ENCODE measurements at regions not wholly inside any gene's neighbourhood (a gene's known extent, or its start where the extent isn't known, plus 50 kb on each side); places are given as distances from the start of the nearest gene placed in this dataset.

DNA sequence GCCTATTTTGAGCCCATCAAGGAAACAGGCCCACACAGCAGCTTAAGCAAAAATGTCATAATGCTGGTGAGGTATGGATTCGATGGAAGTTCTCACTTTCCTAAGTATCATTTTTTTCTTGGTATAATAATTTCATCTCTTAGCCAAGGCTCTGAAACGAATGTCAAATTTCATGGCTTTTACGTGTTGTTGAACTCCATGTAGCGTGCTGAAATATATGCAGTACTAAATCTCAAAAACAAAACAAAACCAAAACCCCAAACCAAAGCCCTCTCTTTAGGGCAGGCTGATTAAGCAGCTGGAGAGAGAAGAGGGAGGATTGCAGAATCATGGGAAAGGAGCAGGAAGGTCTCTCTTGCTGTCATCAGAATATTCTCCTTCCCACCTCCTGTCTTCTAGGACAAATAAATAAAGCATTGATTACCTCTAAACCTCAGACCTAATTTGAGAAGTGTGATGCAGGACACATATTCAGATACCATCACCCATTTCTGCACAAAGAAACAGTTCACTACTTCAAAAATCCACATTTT, 58.3 kb downstream of the TMEM174 start:
- no peak for ATAC-seq
- DNase-seq (ENCODE audit: low spot score): no peak

- DNase-seq (ENCODE audit: low spot score): no peak
- no peak for ATAC-seq
Measured at GRCh38 chr5:73230264-73231245, 57.6 kb downstream of the TMEM174 start.

DNA sequence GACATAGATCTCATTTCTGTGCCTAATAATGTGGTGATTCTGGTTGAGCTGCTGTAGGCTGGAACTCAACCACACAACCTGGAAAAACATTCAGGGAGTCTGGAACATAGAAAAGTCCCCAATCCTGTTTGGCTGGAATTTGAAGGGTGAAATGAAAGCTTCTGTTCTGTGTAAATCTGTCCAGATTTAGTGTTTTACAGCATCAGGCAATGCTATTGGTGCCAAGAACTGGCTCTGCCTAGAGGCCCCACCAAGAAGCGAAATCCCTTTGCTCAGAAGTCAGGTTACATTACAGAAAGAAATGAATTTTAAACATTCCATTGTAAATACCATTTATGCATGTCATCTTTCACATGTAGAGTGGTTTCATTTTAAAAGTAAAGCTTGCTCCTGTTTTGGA, 56.3 kb downstream of the TMEM174 start:
- no peak for ATAC-seq
- no peak for DNase-seq (ENCODE audit: low spot score)

DNA sequence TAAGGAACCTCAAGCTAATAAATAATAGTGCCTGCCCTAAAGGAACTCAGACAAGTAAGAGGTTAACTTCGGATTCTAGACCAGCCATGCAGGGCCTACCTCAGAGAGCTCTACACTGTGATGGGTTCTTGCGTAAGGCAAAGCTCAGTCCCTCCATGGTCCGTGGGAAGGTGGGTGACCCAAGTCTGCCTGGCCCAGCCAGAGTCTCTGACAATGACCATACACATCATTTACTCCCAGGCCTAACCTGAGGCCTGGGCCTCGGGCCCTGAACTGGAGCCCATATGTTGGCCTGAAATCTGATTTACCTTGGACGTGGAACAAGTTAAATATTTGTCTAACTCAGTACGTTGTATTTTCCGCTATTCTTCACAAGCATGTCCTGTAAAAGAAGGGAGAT, 55.1 kb downstream of the TMEM174 start:
- DNase-seq (ENCODE audit: low spot score) (no peak), ATAC-seq (no peak)
